SK-N-SH (cell line): ENCODE measurements at regions not wholly inside any gene's neighbourhood (a gene's known extent, or its start where the extent isn't known, plus 50 kb on each side); places are given as distances from the start of the nearest gene placed in this dataset.

Experiments used
- CTCF ChIA-PET: fragments of 300-600, 350-600 bp; formaldehyde crosslinking; extraction: SDS; loops from one replicate; lab custom pipeline; 2021; lab: Yijun Ruan, JAX
- POLR2A ChIA-PET: fragments of 350-600 bp; sonication (Branson Sonifier 250); formaldehyde crosslinking; extraction: SDS; loops from one replicate; lab custom pipeline; 2020; ENCODE audit warnings: antibody characterized with exemption, inconsistent platforms; lab: Yijun Ruan, JAX
- DNase-seq: peaks from one replicate; pipeline ENCODE4 v3.0.0; 2012
- H2AFZ ChIP-seq: fragments of 200-600 bp; sonication (generic); 2 replicates; pipeline ENCODE4 v1.8.1; 2016; ENCODE audit warnings: antibody characterized with exemption, mild to moderate bottlenecking, low read depth
- H3F3A ChIP-seq: fragments of 200-600 bp; sonication (generic); replicated peaks from 2 replicates; pipeline ENCODE3; 2016; ENCODE audit warnings: antibody characterized with exemption, mild to moderate bottlenecking; ENCODE audit not compliant: insufficient read depth
- H3K27ac ChIP-seq, 2 experiments: fragments of 200-500 bp in 1 of 2; fragments of 200-600 bp in 1 of 2; sonication (Bioruptor generic) in 1 of 2; sonication (generic), shearing (Covaris generic) in 1 of 2; 2 replicates each; pipeline versions ENCODE4 v1.5.1 to v1.6.1; 2014 to 2016; ENCODE audit warnings: low read depth in 2 of 2, inconsistent platforms in 1 of 2, low read length in 1 of 2, mild to moderate bottlenecking in 1 of 2, mixed read lengths in 1 of 2
- H3K27me3 ChIP-seq: fragments of 200-600 bp; sonication (generic), shearing (Covaris generic); 2 replicates; pipeline ENCODE4 v1.6.1; 2016; ENCODE audit warnings: mixed run types; ENCODE audit not compliant: insufficient read depth
- H3K36me3 ChIP-seq, 2 experiments: fragments of 200-500 bp in 1 of 2; fragments of 200-600 bp in 1 of 2; sonication (Bioruptor generic) in 1 of 2; sonication (generic) in 1 of 2; replicated peaks in 1 of 2; 2 replicates each; pipeline versions ENCODE3 to v1.5.1; 2014 to 2016; ENCODE audit warnings: low read length in 1 of 2, mild to moderate bottlenecking in 1 of 2; ENCODE audit not compliant: insufficient read depth in 2 of 2, control insufficient read depth in 1 of 2
- H3K4me1 ChIP-seq, 2 experiments: fragments of 200-500 bp in 1 of 2; fragments of 200-600 bp in 1 of 2; sonication (Bioruptor generic) in 1 of 2; sonication (generic), shearing (Covaris generic) in 1 of 2; 2 replicates each; pipeline versions ENCODE4 v1.5.1 to v1.6.1; 2014 to 2016; ENCODE audit warnings: low read depth in 1 of 2, low read length in 1 of 2, mixed run types in 1 of 2; ENCODE audit not compliant: insufficient read depth in 2 of 2, control insufficient read depth in 1 of 2
- H3K4me2 ChIP-seq: fragments of 200-600 bp; sonication (generic), shearing (Covaris generic); 2 replicates; pipeline ENCODE4 v1.6.1; 2017; ENCODE audit warnings: mixed run types
- H3K4me3 ChIP-seq, 2 experiments: fragments of 200-500 bp in 1 of 2; fragments of 200-600 bp in 1 of 2; sonication (Bioruptor generic) in 1 of 2; sonication (generic), shearing (Covaris generic) in 1 of 2; 2 replicates each; pipeline versions ENCODE4 v1.5.1 to v1.8.1; 2014 to 2016; ENCODE audit warnings: low read depth in 2 of 2, inconsistent platforms in 1 of 2, low read length in 1 of 2, mild to moderate bottlenecking in 1 of 2, mixed read lengths in 1 of 2, moderate library complexity in 1 of 2
- H3K79me2 ChIP-seq: fragments of 200-600 bp; sonication (generic); 2 replicates; pipeline ENCODE4 v1.8.1; 2017; ENCODE audit warnings: mild to moderate bottlenecking; ENCODE audit not compliant: insufficient read depth
- H3K9ac ChIP-seq: fragments of 200-600 bp; sonication (generic); 2 replicates; pipeline ENCODE4 v1.6.1; 2017; ENCODE audit warnings: mixed run types
- H3K9me2 ChIP-seq: fragments of 200-600 bp; sonication (generic); 2 replicates; pipeline ENCODE4 v1.6.1; 2017; ENCODE audit warnings: mixed run types
- H3K9me3 ChIP-seq: fragments of 200-600 bp; sonication (generic); 2 replicates; pipeline ENCODE4 v1.6.1; 2017; ENCODE audit warnings: mixed run types, mild to moderate bottlenecking, moderate library complexity
- H4K20me1 ChIP-seq: fragments of 200-600 bp; sonication (generic); 2 replicates; pipeline ENCODE4 v1.6.1; 2017; ENCODE audit warnings: mild to moderate bottlenecking, mixed run types; ENCODE audit not compliant: insufficient read depth
- CTCF ChIP-seq: fragments of 200-600 bp; sonication (generic); IDR thresholded peaks from 2 replicates; pipeline ENCODE4 v1.6.1; 2017; ENCODE audit warnings: antibody characterized with exemption, mild to moderate bottlenecking, moderate library complexity
- FOSL2 ChIP-seq: IDR thresholded peaks from 2 replicates; pipeline ENCODE4 v1.4.0; 2012; ENCODE audit warnings: low read depth, mild to moderate bottlenecking, moderate library complexity, borderline replicate concordance
- NRF1 ChIP-seq: IDR thresholded peaks from 2 replicates; pipeline ENCODE4 v1.6.1; 2012; ENCODE audit warnings: low read depth, mild to moderate bottlenecking, low read length
- RAD21 ChIP-seq: IDR thresholded peaks from 2 replicates; pipeline ENCODE4 v1.6.1; 2012; ENCODE audit warnings: mild to moderate bottlenecking, low read length
- REST ChIP-seq: IDR thresholded peaks from 2 replicates; pipeline ENCODE4 v1.6.1; 2012; ENCODE audit warnings: mild to moderate bottlenecking, low read depth, low read length, moderate library complexity
- SMC3 ChIP-seq: IDR thresholded peaks from 2 replicates; pipeline ENCODE4 v1.6.1; 2012; ENCODE audit warnings: low read depth, low read length, improper control_type of control experiment
- WGBS: methylation state at CpG from one replicate; pipeline ENCODE4 v1.1.6; 2017; ENCODE audit warnings: low lambda C conversion rate; 5-methylcytosine and 5-hydroxymethylcytosine counted together

GRCh38 chr9:87336407-87336806 is 161.3 kb upstream of the DAPK1 start:
- H3K4me3 ChIP-seq, result no peak overlapping the region
- no peaks in the 10 kb centered on the region for H3K9me3 ChIP-seq
- no peaks in the 10 kb centered on the region for H3K9me2 ChIP-seq
- H4K20me1 ChIP-seq, result no peaks in the 10 kb centered on the region
- H3K79me2 ChIP-seq, result no peaks in the 10 kb centered on the region
- H3K27me3 ChIP-seq, result peaks cover 6% of the 10 kb centered on the region; the same call in 1 of the 2 replicates
- ChIA-PET CTCF (interaction anchor here (0.8 to 4.4 kb wide), 6 partner anchors 11 to 902 kb away, joined by 3 to 33 read pairs (median 8); partner anchors contain the start of gene DAPK1), POLR2A (no interaction called here)
- no peak for DNase-seq
- TF ChIP-seq FOSL2 (no peak), REST (no peak)
- H2AFZ ChIP-seq, result no peak overlapping the region
- H3K4me2 ChIP-seq, result no peak overlapping the region
- H3K4me1 ChIP-seq, result peaks cover 9 to 11% of the 10 kb centered on the region in 2 experiments; a peak in 2 of 4 replicates
- H3K36me3 ChIP-seq, result no peaks in the 10 kb centered on the region
- no peak overlapping the region for H3K9ac ChIP-seq
- H3K27ac ChIP-seq, result no peak overlapping the region
- WGBS, result 100% methylated on average over 1 of the region's 1 CpG
- H3F3A ChIP-seq, result no peaks in the 10 kb centered on the region

- Histone ChIP-seq H3K79me2 (no peaks in the 10 kb centered on the region), H3K36me3 (no peaks in the 10 kb centered on the region), H3K9me3 (no peaks in the 10 kb centered on the region), H3F3A (no peaks in the 10 kb centered on the region), H3K4me1 (peaks cover 9 to 11% of the 10 kb centered on the region in 2 experiments; a peak in 2 of 4 replicates)
- POLR2A ChIA-PET, result no interaction called here
- CTCF ChIA-PET, result interaction anchor here (0.7 to 4.4 kb wide), 30 partner anchors 9 to 923 kb away, joined by 3 to 56 read pairs (median 5); partner anchors contain the start of gene DAPK1
- TF ChIP-seq CTCF, result peak; percentile 76
- TF ChIP-seq SMC3, result peak; percentile 83
- TF ChIP-seq NRF1, result 0 out of 2 replicates have a peak, but pooled peaks have one; percentile 11
- TF ChIP-seq FOSL2, result no peak
- TF ChIP-seq RAD21, result peak; percentile 94
- TF ChIP-seq, all 33 proteins: peak for 4
- peak; percentile 60 for DNase-seq
- Histone ChIP-seq H3K4me2 (peak overlapping the region; percentile 86), H3K27me3 (peaks cover 6% of the 10 kb centered on the region; the same call in 1 of the 2 replicates), H2AFZ (peak overlapping the region; percentile 22; the same call in 1 of the 2 replicates), H3K9ac (no peak overlapping the region), H3K27ac (no peak overlapping the region), H3K4me3 (peak overlapping the region; percentile 53 to 64), H4K20me1 (no peaks in the 10 kb centered on the region), H3K9me2 (no peaks in the 10 kb centered on the region)
- 6% methylated on average over 12 of the region's 12 CpGs for WGBS
Measured at GRCh38 chr9:87336914-87337333, 160.7 kb upstream of the DAPK1 start.
